Mesendoderm (in vitro differentiated cells): ENCODE measurements at regions not wholly inside any gene's neighbourhood (a gene's known extent, or its start where the extent isn't known, plus 50 kb on each side); places are given as distances from the start of the nearest gene placed in this dataset.
A peak's percentile ranks its signal among the peaks of the same experiment; 100 is the strongest.
"Not testable (repeated sequence)": the region's sequence is repeated elsewhere in the genome, so short reads cannot be mapped to it uniquely, and the experiment has no call there.

ENCODE experiments used
- DNase-seq: peaks from one replicate; pipeline ENCODE4 v3.0.0; 2013
- H2AK5ac ChIP-seq: 2 replicates; pipeline ENCODE4 v1.6.1; 2013; ENCODE audit warnings: low read length, inconsistent platforms
- H2BK120ac ChIP-seq: 2 replicates; pipeline ENCODE4 v1.6.1; 2013; ENCODE audit warnings: low read depth, mild to moderate bottlenecking, low read length, moderate library complexity, mixed read lengths
- H2BK15ac ChIP-seq: replicated peaks from 2 replicates; pipeline ENCODE4 v1.6.1; 2013; ENCODE audit warnings: low read depth, mild to moderate bottlenecking, moderate library complexity
- H2BK5ac ChIP-seq: 2 replicates; pipeline ENCODE4 v1.6.1; 2013; ENCODE audit warnings: low read length, inconsistent platforms
- H3K18ac ChIP-seq: 2 replicates; pipeline ENCODE4 v1.6.1; 2013; ENCODE audit warnings: mild to moderate bottlenecking, low read length, mixed read lengths
- H3K23ac ChIP-seq: one replicate; pipeline ENCODE4 v1.6.1; 2013; ENCODE audit warnings: low read length
- H3K27ac ChIP-seq: 2 replicates; pipeline ENCODE4 v1.5.1; 2013; ENCODE audit warnings: low read depth, mild to moderate bottlenecking, inconsistent platforms, low read length, moderate library complexity
- H3K27me3 ChIP-seq: 2 replicates; pipeline ENCODE4 v1.6.1; 2013; ENCODE audit warnings: low read length, control low read depth, mild to moderate bottlenecking, inconsistent platforms; ENCODE audit not compliant: insufficient read depth, poor library complexity
- H3K36me3 ChIP-seq: 2 replicates; pipeline ENCODE4 v1.6.1; 2013; ENCODE audit warnings: low read length, inconsistent platforms; ENCODE audit not compliant: control insufficient read depth, insufficient read depth
- H3K4ac ChIP-seq: one replicate; pipeline ENCODE4 v1.6.1; 2013; ENCODE audit warnings: low read depth, mild to moderate bottlenecking, low read length, moderate library complexity
- H3K4me1 ChIP-seq: 2 replicates; pipeline ENCODE4 v1.6.1; 2013; ENCODE audit warnings: low read depth, low read length, inconsistent platforms; ENCODE audit not compliant: control insufficient read depth
- H3K4me2 ChIP-seq: 2 replicates; pipeline ENCODE4 v1.6.1; 2013; ENCODE audit warnings: low read length
- H3K4me3 ChIP-seq: 2 replicates; pipeline ENCODE4 v1.5.1; 2013; ENCODE audit warnings: mild to moderate bottlenecking, low read length
- H3K56ac ChIP-seq: one replicate; pipeline ENCODE4 v1.6.1; 2013; ENCODE audit warnings: low read length
- H3K79me1 ChIP-seq: 2 replicates; pipeline ENCODE4 v1.6.1; 2013; ENCODE audit warnings: low read length, inconsistent platforms
- H3K79me2 ChIP-seq: 2 replicates; pipeline ENCODE4 v1.6.1; 2013; ENCODE audit warnings: mild to moderate bottlenecking, low read length; ENCODE audit not compliant: control insufficient read depth, insufficient read depth
- H3K9ac ChIP-seq: 2 replicates; pipeline ENCODE4 v1.6.1; 2013; ENCODE audit warnings: low read length, inconsistent platforms
- H4K5ac ChIP-seq: one replicate; pipeline ENCODE4 v1.6.1; 2013; ENCODE audit warnings: low read length
- H4K8ac ChIP-seq: one replicate; pipeline ENCODE4 v1.6.1; 2013; ENCODE audit warnings: low read depth, mild to moderate bottlenecking, control low read depth, low read length, moderate library complexity
- WGBS: extraction: QIAGEN DNeasy Blood & Tissue Kit; methylation state at CpG from one replicate; pipeline ENCODE4 v1.1.7; 2013; ENCODE audit warnings: low lambda C conversion rate, missing lambda C conversion rate; ENCODE audit not compliant: insufficient coverage; ENCODE audit errors: extremely low coverage; 5-methylcytosine and 5-hydroxymethylcytosine counted together

DNA sequence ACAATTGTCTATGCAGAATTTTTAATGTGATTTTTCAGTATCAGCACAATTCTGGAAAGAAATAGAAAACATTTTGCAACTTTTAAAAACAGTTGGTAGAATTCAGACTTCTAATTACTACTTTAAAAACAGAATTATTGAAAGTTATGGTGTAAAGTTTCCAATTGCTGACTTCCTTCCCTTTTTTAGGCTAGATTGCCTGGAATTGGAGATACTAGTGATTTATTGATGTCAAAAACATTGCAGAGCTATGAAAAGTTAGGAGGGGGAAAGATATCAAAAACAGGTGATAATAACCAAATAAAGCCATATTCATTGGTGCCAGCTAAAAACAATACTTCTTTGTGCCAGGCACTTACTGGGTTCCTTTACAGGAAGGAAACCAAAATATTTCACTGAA lies 485.5 kb downstream of the TMEM135 start:
- Histone ChIP-seq H3K9ac (no peak overlapping the region), H3K4me1 (no peaks in the 10 kb centered on the region), H2BK15ac (no peak overlapping the region), H3K79me1 (no peaks in the 10 kb centered on the region), H3K27ac (no peak overlapping the region), H2AK5ac (no peak overlapping the region), H3K79me2 (no peaks in the 10 kb centered on the region), H4K8ac (no peak overlapping the region), H2BK5ac (no peak overlapping the region), H3K4me3 (no peak overlapping the region), H2BK120ac (no peak overlapping the region), H4K5ac (no peak overlapping the region), H3K36me3 (no peaks in the 10 kb centered on the region), H3K4ac (no peak overlapping the region), H3K18ac (no peak overlapping the region), H3K23ac (no peak overlapping the region), H3K56ac (no peak overlapping the region), H3K27me3 (peaks cover 1% of the 10 kb centered on the region), H3K4me2 (no peak overlapping the region)
- DNase-seq: no peak

GRCh38 chr11:87518266-87518665 lies 480.5 kb downstream of the TMEM135 start:
- Histone ChIP-seq H4K8ac (no peak overlapping the region), H3K18ac (no peak overlapping the region), H2AK5ac (no peak overlapping the region), H2BK15ac (no peak overlapping the region), H3K27ac (no peak overlapping the region), H3K4me2 (no peak overlapping the region), H3K36me3 (no peaks in the 10 kb centered on the region), H3K23ac (no peak overlapping the region), H3K27me3 (peaks cover 1% of the 10 kb centered on the region), H4K5ac (no peak overlapping the region), H3K79me1 (no peaks in the 10 kb centered on the region), H2BK5ac (no peak overlapping the region), H3K79me2 (no peaks in the 10 kb centered on the region), H2BK120ac (no peak overlapping the region), H3K56ac (no peak overlapping the region), H3K4me1 (no peaks in the 10 kb centered on the region), H3K4ac (no peak overlapping the region), H3K4me3 (no peak overlapping the region), H3K9ac (no peak overlapping the region)
- no peak for DNase-seq
- WGBS: no CpG with 5 or more reads among the region's 1 CpG

DNA sequence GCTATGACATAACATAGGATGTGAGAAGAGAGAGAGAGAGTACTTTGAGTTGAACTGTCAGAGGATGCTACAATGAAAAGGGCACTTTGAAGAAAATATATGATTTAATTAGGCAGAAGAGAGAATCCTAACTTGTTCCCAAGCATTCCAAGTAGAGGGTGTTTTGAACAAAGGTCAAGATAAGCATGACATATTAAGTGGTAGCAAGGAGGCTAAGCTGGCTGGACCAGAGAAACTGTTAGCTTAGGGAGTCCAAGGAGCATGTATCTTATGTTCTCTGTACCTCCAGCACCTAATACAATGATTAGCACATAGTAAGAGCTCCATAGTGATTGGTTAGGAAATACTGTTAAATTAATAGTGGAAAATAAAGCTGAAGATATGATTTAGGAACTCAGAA lies 479.6 kb downstream of the TMEM135 start:
- no peak overlapping the region for H3K9ac ChIP-seq
- no peak overlapping the region for H3K4me2 ChIP-seq
- H3K27me3 ChIP-seq: no peaks in the 10 kb centered on the region
- H3K79me1 ChIP-seq: no peaks in the 10 kb centered on the region
- H4K8ac ChIP-seq: no peak overlapping the region
- H2AK5ac ChIP-seq: no peak overlapping the region
- H3K56ac ChIP-seq: no peak overlapping the region
- H3K4ac ChIP-seq: no peak overlapping the region
- no peaks in the 10 kb centered on the region for H3K79me2 ChIP-seq
- no peaks in the 10 kb centered on the region for H3K36me3 ChIP-seq
- H4K5ac ChIP-seq: no peak overlapping the region
- H3K18ac ChIP-seq: no peak overlapping the region
- DNase-seq: no peak
- H3K4me3 ChIP-seq: no peak overlapping the region
- H3K4me1 ChIP-seq: no peaks in the 10 kb centered on the region
- no peak overlapping the region for H2BK15ac ChIP-seq
- H2BK120ac ChIP-seq: no peak overlapping the region
- H3K23ac ChIP-seq: no peak overlapping the region
- no peak overlapping the region for H3K27ac ChIP-seq
- no peak overlapping the region for H2BK5ac ChIP-seq

- DNase-seq: peak; percentile 40
- not testable (repeated sequence) for H3K4me2 ChIP-seq, H3K9ac ChIP-seq, H3K36me3 ChIP-seq, H3K79me2 ChIP-seq, H2BK120ac ChIP-seq, H3K18ac ChIP-seq, H3K4me1 ChIP-seq, H3K79me1 ChIP-seq, H3K4me3 ChIP-seq, H4K5ac ChIP-seq, H3K4ac ChIP-seq, H4K8ac ChIP-seq, H3K27ac ChIP-seq, H2BK15ac ChIP-seq, H2BK5ac ChIP-seq, H3K27me3 ChIP-seq, H2AK5ac ChIP-seq, H3K23ac ChIP-seq, H3K56ac ChIP-seq
- WGBS: no CpG with 5 or more reads among the region's 2 CpGs
Measured at GRCh38 chr11:87507722-87508121, 470.0 kb downstream of the TMEM135 start.

GRCh38 chr11:87506946-87507345 lies 469.2 kb downstream of the TMEM135 start:
- H2BK15ac ChIP-seq, H4K8ac ChIP-seq, H3K79me2 ChIP-seq, H2AK5ac ChIP-seq, H3K27me3 ChIP-seq, H2BK120ac ChIP-seq, H3K4me3 ChIP-seq, H3K79me1 ChIP-seq, H3K4ac ChIP-seq, H4K5ac ChIP-seq, H2BK5ac ChIP-seq, H3K18ac ChIP-seq, H3K9ac ChIP-seq, H3K56ac ChIP-seq, DNase-seq, H3K4me2 ChIP-seq, H3K27ac ChIP-seq, H3K23ac ChIP-seq, H3K36me3 ChIP-seq, H3K4me1 ChIP-seq: not testable (repeated sequence)
- WGBS: no CpG with 5 or more reads among the region's 6 CpGs

DNA sequence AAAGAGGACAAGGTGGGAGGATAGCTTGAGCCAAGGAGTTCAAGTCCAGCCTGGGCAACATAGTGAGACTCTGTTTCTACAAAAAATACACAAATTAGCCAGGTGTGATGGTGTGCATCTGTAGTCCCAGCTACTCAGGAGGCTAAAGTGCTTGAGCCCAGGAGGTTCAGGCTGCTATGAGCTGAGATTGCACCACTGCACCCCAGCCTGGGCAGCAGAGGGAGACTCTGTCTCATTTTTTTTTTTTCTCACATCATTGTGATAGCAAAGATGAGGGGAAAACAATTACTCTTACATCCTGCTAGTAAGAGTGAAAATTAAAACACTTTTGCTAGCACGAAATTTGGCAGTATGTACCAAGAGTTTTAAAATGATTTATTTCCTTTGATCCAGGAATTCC lies 463.7 kb downstream of the TMEM135 start:
- no peaks in the 10 kb centered on the region for H3K79me1 ChIP-seq
- no peak overlapping the region for H3K23ac ChIP-seq
- H3K4ac ChIP-seq: no peak overlapping the region
- no CpG with 5 or more reads among the region's 1 CpG for WGBS
- H3K56ac ChIP-seq: no peak overlapping the region
- H2BK5ac ChIP-seq: no peak overlapping the region
- H3K4me1 ChIP-seq: no peaks in the 10 kb centered on the region
- H2BK15ac ChIP-seq: no peak overlapping the region
- H3K36me3 ChIP-seq: no peaks in the 10 kb centered on the region
- no peak overlapping the region for H4K5ac ChIP-seq
- H2BK120ac ChIP-seq: no peak overlapping the region
- H3K4me2 ChIP-seq: no peak overlapping the region
- DNase-seq: no peak
- no peak overlapping the region for H2AK5ac ChIP-seq
- no peak overlapping the region for H3K4me3 ChIP-seq
- no peaks in the 10 kb centered on the region for H3K79me2 ChIP-seq
- no peak overlapping the region for H3K9ac ChIP-seq
- H3K18ac ChIP-seq: no peak overlapping the region
- no peaks in the 10 kb centered on the region for H3K27me3 ChIP-seq
- no peak overlapping the region for H3K27ac ChIP-seq
- H4K8ac ChIP-seq: no peak overlapping the region
